ENCODE measurements at regions not wholly inside any gene's neighbourhood (a gene's known extent, or its start where the extent isn't known, plus 50 kb on each side); places are given as distances from the start of the nearest gene placed in this dataset.

DNA sequence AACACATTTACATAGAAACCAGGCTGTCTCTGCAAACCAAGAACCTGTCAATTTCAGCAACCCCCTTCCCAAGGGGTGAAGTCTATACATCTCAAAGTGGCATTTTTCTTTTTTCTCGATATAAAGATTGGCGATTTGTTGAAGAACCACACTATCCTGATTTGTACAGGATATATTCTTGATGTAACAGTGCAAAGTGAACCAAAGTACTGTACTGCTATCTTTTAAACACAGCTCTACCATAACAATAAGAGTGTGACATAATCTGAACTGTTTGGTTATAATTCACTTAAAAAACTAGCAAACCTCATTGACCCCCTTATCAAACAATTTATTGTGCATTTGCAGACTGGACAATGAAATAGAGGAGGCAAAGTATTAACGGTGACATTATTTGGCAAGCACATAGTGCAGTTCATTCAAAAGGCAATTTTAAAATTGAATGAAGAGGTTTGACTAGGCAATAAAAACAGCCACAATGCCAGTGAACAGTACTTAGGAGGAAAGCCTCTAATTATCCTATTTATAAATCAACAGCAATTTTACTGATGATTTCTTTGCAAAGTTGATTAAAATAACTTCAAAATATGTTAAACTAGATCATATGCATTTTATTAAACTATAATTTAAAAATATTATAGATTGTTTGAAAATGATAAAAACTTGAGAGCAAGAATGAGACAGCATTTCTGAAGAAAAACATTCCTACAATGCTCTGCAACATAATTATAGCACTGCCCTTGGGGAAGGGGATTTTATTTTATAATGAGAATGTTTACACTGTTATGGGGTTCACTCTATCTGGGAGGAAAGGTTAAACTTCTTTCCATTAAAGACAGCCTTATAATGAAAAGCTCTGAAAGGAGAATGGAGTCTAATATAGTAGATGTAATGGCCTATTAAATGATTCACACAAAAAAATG, 440.9 kb downstream of the ZEB2 start:
- TF ChIP-seq CTCF (conservative IDR thresholded peaks at IDR 0.05; ENCODE audit: low read depth, low read length) (no peak), EZH2 (IDR thresholded peaks at IDR 0.05; ENCODE audit: borderline replicate concordance, low read depth, low read length, poor library complexity, severe bottlenecking) (no peak)
